PC-9 (cell line): ENCODE measurements at regions not wholly inside any gene's neighbourhood (a gene's known extent, or its start where the extent isn't known, plus 50 kb on each side); places are given as distances from the start of the nearest gene placed in this dataset.

Experiments
- EZH2 ChIP-seq: fragments of 200-600 bp; sonication (generic); IDR thresholded peaks from 2 replicates; pipeline ENCODE4 v1.8.0; 2017; ENCODE audit warnings: antibody characterized with exemption, low read depth
- TF ChIP-seq, protein P1 (sequence below): fragments of 200-600 bp; sonication (generic); conservative IDR thresholded peaks from 2 replicates; pipeline ENCODE4 v1.6.1; 2017; ENCODE audit warnings: mixed run types, antibody characterized with exemption, mild to moderate bottlenecking, moderate library complexity

GRCh38 chr7:130996833-130997231 lies 262.8 kb upstream of the KLF14 start:
- TF ChIP-seq EZH2, result no peak
- TF ChIP-seq, protein P1, sequence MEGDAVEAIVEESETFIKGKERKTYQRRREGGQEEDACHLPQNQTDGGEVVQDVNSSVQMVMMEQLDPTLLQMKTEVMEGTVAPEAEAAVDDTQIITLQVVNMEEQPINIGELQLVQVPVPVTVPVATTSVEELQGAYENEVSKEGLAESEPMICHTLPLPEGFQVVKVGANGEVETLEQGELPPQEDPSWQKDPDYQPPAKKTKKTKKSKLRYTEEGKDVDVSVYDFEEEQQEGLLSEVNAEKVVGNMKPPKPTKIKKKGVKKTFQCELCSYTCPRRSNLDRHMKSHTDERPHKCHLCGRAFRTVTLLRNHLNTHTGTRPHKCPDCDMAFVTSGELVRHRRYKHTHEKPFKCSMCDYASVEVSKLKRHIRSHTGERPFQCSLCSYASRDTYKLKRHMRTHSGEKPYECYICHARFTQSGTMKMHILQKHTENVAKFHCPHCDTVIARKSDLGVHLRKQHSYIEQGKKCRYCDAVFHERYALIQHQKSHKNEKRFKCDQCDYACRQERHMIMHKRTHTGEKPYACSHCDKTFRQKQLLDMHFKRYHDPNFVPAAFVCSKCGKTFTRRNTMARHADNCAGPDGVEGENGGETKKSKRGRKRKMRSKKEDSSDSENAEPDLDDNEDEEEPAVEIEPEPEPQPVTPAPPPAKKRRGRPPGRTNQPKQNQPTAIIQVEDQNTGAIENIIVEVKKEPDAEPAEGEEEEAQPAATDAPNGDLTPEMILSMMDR, result no peak
